ENCODE measurements at regions not wholly inside any gene's neighbourhood (a gene's known extent, or its start where the extent isn't known, plus 50 kb on each side); places are given as distances from the start of the nearest gene placed in this dataset.
"Not testable (repeated sequence)": the region's sequence is repeated elsewhere in the genome, so short reads cannot be mapped to it uniquely, and the experiment has no call there.

DNA sequence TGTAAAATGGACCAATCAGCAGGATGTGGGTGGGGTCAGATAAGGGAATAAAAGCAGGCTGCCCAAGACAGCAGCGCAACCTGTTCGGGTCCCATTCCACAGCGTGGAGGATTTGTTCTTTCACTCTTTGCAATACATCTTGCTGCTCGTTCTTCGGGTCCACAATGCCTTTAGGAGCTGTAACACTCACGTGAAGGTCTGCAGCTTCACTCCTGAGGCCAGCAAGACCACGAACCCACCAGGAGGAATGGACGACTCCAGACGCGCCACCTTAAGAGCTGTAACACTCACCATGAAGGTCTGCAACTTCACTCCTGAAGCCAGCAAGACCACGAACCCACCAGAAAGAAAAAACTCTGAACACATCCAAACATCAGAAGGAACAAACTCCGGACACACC, 71.5 kb upstream of the PPP2R5C start:
- not testable (repeated sequence) for TF ChIP-seq TAF1 (IDR thresholded peaks at IDR 0.05; ENCODE audit: borderline replicate concordance, low read depth, low read length); POLR2AphosphoS5 (IDR thresholded peaks at IDR 0.05; ENCODE audit: low read depth, low read length)
